GM19455 (cell line): ENCODE measurements at regions not wholly inside any gene's neighbourhood (a gene's known extent, or its start where the extent isn't known, plus 50 kb on each side); places are given as distances from the start of the nearest gene placed in this dataset.

Experiments used
- ATAC-seq: cut with Tn5 transposase; IDR thresholded peaks from one replicate; pipeline ENCODE4 v1.9.1; 2021; ENCODE audit not compliant: unreplicated experiment

DNA sequence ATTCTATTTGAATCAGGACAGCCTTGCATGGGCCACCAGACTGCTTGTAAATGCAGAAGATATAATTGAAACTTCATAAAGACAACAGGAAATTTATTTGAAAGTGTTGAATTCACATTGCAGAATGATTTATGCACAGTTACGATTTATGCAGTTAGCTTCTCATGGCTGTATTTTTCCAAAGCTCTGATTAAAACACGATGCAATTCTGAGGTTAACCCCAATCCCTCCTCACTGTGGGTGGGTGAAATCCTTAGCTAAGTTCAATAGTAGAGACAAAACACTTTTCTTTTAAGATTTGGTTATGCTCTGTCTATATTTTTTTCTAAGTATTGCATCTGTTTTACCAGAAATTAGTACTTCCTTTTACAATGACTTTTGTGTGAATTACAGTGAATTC lies 728.8 kb upstream of the IGFBP3 start:
- ATAC-seq = no peak

DNA sequence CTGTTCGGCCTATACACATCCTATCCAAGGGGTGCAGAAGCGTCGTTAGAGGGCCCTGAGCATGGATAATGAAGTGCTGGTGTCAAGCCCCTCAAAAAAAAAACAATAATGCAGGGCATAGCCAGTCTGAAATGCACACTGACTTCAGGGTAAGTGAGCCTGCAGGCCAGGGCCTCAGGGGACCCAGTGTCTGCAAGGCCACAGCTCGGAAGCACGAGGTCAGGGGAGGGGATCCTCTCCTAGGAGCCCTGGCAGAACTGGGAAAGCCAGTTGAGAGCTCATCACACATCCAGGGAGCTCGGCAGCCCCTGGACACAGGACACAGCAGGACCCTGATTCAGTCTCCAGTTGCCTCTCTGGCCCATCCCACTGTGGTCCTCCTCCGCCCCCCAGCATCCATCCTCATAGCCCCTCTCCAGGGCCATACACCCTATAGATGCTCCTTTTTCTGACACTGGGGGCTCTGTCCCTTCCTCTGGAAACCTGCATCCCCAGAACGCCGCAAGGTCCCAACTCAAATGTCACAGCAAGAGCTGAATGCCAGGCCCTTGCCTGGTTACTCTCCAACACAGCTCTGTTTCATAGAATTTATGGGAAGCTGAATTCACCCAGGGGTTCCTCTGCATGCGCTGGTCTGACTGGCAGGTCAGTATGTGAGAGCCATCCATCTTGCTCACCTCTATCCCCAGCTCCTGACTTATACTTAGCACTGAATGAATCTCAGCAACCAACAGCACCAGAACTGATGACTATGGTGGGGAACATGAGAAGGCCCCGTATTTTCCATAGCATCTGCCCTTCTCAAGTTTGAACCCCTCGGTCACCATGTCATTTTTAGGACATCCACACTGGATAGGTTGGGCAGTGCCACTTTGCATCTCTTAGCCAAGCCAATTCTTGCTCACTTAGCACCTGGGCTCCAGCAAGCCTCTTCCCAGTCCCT lies 717.0 kb upstream of the IGFBP3 start:
- no peak for ATAC-seq

DNA sequence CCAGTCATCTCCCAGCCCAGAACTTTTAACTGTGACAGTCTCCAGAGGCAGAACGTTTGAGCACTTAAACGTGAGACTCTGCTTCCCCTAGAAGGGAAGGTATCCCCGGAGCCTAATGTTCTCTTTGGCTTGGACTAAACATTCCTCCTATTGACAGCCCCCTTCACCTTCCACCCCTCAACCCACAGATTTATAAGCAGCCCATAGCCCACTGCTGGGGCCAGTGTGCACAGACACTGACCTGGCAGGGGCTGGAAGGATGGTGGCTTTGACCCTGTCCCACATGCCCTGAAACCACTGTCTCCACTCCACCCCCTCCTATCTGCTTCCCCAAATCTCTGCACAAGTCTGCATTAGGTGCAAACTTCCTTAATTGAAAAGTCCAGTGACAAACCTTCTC lies 715.0 kb upstream of the IGFBP3 start:
- ATAC-seq = no peak

DNA sequence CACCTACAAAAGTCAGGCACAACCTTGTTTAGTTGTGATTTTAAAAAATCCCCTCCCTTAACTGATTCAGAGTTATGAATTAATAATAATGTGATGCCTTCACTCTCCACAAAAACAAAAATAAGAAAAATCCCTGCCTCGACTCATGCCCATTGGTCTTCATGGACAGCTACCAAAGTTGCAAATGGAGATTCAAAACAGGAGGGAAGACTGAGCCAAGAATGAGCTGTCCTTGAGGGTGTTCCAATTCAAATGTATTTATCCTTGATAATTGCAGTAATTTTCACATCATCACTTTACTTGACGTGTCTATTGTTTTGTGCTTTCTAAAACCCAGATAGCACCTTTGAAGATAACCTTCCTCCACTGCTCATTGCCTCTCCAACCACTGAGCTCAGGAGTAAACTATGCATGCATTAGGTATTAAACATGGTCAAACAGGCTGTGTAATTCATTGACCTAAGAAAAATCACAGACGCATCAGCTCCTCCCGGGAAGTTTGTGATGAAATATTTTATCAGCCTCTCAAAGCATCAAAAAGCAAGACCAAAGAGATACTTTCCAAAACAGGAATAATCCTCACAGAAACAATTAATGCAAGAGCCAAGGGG lies 712.7 kb upstream of the IGFBP3 start:
- no peak for ATAC-seq

DNA sequence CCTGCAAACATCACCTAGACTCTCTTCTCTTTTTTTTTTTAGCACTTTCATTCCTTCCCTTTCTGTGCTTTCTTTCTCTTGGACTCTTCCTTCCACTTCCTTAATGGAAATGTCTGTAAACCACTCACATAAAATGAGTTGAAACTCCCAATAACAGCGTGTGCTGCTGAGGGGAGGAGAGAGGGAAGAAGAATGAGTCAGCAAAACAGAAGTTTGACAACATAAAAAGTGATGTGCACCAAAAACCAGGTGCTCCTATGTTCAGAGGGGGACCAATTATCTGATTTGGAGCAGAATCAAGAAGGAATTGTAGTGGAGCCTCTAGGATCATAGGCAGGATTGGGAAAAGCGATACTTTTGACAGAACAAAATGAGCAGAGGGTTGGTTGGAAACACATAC lies 712.1 kb upstream of the IGFBP3 start:
- no peak for ATAC-seq

DNA sequence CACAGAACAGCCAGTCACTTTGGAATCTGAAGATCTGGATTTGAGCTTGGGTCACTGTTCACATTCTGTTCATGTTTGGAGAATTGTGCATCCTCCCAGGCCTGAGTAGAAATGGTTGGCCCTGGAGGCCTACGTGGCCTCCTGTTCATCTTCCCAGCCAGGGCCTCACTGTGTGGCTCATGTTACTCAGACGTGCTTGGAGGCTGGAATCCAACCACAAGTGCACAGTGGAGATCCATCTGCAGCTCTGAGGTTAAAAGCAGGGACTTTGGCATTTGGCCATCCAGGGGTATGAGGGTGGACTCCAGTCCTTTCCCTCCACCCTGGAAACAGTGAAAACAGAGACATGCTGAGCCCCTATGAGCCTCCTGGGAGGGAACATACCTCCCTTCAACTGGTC lies 709.0 kb upstream of the IGFBP3 start:
- ATAC-seq = no peak

DNA sequence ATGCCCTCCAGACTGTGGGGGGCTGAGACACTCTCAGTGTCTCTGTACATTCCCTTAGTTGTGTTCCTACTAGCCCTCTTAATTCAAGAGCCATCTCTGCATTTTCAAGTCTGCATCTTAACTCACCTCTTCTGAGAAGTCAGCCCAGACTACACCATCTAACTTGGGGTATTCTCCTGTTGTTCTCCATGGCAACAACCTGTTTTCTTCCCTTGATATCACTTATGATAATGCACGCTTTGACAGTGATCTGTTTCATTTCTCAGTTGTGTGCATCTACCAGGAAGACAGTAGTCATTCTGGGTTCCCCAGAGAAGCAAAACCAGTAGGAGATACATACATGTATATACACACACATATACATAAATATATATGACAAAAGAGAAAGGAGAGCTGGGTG lies 707.3 kb upstream of the IGFBP3 start:
- ATAC-seq = no peak

DNA sequence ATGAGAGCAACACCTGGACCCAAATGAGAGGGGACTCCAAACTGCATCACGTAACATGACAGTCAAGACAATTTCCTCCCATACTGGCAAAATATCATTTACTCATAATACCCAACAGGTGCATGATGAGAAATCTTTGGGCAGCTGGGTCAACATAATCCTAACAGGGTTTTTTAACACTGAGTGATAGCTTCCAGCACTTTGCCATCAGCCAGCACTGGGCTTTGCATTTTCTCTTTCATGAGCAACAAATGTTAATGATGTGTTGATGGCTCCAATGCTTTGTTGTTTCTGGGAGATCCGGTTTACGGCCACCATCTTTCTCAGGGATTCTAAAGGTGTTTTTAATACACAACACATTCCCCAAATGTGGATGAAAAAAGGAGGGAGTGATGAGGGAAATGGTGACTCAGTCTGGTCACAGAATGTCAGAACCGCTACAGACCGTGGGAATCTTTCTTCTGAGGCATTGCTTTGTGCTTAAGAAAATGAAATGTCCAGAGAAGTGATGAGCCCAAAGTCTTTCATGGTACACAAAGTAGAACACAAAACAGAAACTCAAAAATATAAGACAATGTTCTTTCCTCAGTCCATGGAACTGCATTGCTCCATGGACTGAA lies 705.7 kb upstream of the IGFBP3 start:
- ATAC-seq = no peak

DNA sequence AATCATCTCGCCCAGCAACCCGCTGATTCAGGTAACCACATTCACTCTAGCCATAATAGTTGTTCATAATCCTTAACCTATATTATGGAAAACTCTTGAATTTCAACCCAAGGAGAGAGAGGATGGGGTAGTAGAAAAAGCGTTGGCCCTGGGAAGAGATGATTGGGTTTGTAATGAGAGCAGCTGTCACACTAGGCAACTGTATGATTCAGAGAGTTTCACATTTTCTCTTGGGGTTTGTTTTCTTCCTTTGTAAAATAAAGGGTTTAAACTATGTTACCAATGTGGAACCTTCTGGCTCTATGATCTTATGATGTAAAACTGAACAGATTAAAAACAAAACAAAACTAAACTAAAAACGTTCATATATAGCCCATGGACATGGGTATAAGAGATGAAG lies 705.2 kb upstream of the IGFBP3 start:
- no peak for ATAC-seq

DNA sequence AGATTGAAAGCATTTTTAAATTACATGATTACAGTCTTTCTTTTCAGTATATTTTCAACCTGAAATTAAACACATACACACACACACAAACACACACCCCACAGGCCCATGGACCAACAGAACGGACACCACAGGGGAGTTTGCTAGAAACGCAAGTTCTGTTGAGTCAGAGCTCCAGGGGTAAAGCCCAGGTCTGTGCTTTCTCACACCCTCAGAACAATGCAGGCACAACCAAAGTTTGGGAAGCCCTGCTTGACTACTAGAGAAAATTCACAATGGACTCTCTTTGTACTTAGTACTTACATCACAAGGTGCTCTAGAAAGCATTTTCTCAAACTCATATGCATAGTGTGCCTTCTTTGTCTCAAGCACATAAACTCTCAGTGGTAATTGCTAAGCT lies 704.0 kb upstream of the IGFBP3 start:
- ATAC-seq = no peak

DNA sequence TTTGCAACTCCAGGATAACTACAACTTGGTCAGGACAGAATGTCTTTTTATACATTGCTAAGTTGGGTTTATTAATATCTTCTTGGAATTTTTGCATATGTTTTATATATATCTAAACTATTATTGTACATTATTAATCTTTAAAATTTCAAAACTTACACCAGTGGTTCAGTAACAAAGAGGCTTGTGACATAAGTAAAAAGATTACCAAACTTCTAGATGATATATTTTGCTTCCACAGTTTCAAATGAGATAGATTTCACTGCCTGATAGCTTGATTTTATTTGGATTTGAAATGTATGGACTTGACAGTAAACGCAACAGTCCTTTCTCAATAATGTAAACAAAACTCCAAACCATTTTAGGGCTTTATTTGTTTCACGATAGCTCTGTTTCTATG lies 701.2 kb upstream of the IGFBP3 start:
- no peak for ATAC-seq

DNA sequence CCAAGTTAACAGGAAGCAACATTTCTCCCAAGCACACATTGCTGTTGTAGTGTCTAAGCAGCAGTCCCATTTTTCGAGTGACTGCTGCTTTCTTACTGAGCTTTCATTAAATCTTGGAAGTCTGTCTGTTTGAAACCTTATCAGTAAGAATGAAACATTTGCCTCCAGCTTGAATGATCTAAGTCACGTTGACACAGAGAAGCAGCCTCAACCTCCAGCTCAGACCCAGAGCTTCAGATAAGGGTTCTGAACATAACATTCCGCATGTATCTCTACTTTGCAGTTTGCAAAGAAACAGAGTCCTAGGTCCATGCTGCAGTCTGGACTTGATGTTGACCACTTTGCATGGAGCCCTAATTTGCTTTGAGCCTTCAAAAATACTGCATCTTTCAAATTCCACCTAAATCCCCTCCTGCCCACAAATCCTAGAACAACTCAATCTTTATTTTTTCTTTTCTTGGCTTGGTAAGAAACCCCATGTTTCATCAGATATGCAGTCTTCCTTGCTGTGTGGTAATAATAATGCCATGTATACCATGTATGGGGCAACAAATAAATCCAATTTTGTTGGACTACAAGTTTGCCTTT lies 698.7 kb upstream of the IGFBP3 start:
- ATAC-seq = no peak

DNA sequence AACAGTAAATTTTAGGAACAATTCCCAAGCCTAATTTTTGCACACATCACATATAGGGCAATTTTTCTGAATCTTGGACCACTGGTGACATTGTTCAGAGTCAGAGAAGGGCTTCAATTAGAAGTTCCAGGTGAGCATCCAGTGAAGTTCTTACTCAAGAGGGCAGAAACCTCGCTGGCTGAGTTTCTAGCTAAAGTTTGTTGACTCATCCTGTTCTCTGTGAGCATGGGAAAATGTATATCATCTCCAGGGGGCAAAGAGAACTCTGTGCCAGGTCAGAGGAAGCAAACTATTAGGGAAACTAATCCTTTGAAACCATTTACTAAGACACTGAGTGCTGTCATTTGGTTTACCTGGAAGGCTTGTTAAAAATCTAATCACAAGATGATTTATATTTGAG lies 695.6 kb upstream of the IGFBP3 start:
- no peak for ATAC-seq

DNA sequence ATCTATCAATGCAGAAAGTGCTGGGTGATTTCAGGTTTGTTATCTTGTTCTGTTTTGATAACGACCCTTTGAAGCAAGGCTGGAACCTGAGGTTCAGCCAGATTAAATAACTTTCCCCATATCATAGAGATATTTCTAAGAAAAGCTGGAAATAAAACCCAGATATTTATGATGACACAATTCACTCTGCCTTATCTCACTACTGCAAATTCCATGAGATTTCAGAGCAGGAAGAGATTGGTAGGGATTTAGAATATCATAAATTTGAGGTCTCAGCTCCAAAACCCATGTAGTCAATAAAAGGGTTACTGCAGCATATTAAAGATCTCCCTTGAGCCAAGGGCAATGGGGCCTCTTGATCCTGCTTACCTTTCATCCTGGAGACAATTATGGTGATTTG lies 692.5 kb upstream of the IGFBP3 start:
- no peak for ATAC-seq

DNA sequence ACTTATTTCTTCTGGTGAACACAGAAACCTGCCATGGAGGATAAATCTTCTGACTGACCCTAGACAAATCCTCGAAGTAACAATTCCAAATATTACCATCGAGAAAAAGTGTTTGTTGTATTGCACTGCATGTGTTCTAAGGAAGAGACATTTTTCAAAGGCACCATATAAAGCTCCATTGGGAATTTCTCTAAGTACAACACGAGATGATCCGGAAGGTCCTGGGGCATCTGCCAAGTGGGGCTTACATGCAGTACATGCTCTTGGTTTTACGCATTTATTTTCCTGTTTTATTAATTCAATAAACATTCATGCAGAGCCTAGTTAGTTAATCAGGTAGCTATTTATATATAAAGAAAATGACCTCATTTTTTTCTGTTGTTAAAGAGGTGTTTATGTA lies 692.0 kb upstream of the IGFBP3 start:
- ATAC-seq = no peak

DNA sequence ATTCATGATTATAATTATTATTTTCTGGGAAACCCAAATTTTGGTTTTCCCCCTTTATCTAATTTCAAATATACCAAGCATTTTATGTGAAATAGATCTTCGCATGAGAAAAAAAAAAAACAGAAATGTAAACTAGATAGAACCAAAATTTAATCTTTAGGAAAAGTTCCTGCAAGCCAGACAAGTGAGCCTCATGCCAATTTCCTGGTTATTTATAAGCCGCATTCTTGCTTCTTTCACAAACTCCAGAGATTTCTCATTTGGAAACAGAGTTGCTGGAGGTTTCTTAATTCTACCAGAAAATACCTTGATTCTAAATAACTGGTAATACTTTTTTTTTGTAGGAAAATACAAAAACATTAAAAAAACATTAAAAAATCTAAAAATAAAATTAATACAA lies 690.4 kb upstream of the IGFBP3 start:
- no peak for ATAC-seq

DNA sequence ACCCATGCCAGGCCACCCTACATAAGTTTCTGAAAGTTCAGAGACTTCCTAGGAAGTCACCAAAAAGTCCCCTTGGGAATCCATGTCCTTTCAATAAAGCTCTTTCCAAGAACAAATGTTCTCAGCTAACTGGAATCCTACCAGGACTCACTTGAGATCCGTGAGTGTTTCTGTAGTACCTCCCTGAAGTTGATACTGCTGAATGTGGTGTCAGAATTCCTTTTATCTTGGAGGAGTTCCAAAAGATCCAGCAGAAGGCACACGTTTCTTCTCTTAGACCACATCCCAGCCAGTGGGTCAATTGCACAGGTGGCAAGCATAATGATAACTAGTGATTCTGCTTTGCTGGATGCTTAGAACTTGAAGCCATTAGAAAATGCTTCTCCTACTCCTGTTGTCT lies 689.7 kb upstream of the IGFBP3 start:
- no peak for ATAC-seq

DNA sequence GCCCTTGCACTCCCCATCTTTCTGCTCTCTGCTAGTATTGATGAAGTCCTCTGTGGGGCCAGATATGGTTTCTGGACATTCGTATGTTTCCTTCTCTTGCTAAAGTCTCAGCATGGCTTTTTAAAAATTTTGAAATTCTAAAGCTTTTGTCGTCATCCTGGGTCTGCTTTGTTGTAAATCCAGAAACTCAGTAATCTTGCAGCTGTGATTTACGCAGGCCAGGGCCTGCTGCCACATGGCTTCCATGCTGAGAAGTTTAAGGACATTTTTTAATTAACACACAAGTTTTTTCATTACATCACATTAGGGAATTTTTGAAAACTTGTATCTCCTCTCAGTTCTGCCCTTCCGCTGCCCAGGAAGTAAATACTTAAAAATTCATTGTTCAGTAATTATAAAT lies 686.1 kb upstream of the IGFBP3 start:
- ATAC-seq = no peak

DNA sequence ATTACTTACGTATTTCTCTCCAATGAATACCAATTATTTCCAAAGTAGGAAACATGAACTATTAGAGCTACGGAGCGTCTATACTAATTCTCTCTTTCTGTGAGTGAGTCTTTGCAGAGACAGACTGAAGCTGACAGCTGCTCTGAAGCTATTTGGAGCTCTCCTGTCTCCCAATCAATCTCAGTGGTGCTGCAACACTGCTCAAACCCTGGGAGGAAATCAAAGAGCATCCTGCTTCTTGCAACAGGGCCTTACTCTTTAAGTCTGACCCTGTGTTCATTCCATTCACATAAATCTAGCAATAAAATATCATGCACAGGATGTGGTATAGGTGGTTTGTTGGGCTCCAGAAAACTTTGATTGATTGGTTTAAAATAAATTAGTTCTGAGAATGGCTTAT lies 685.7 kb upstream of the IGFBP3 start:
- no peak for ATAC-seq

DNA sequence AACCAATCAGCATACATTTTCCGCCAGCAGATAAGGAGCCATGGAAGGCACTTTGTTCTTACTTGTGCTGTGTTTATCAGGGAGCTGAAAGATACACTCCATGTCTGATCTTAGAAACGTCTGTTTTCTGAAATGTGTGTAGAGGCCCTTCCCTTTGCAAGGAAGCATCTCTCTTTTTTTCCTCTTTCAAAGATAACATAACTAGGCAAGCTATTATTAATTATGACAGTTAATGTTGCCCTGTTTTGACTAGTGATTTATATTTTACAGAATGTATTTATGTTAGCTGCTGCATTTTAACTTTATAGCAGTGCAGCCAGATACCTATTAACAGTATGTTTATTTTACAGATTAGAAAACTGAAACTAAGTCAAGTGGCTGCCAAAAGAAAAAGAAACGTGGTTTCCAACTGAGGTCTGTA lies 683.2 kb upstream of the IGFBP3 start:
- ATAC-seq = no peak

DNA sequence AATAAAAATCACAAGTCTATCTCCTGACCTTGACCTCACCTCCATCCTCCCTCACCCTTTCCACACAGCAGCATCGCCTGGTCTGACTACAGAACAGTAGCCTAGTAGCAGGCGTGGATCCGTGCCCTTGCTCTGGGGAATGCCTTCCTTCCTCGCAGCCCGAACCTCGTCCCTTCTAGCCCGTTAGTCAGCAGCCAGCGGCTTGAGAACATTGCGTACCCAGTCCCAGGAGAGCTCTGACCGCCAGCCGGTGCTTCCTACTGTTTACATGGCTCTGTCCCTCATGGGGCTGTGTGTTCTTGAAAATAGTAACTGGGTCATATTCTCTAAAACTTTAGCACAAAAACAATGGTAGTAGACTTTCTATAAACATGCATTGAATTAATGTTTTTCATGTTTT lies 682.7 kb upstream of the IGFBP3 start:
- ATAC-seq = no peak

DNA sequence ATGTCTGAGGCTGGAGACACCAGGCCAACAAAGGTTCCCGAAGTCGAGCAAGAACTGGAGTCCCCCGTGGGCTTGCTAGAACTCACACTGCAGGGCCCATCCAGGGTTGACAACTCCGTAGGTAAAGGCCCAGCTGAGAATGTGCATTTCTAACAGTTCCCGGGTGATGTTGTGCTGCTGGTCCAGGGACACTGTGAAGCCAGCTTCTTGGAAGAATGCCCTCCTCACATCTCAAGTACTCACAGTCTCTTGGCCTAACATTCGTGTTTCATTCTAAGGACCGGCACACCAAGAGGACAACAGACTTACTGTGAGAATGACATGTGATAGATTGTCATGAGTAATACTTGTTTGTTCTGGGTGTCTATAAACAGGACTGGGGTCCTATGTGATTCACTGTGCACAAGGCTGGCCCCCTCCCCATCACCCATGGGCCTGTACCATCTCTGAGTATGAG lies 682.3 kb upstream of the IGFBP3 start:
- no peak for ATAC-seq
